HG02981 (cell line): ENCODE measurements at regions not wholly inside any gene's neighbourhood (a gene's known extent, or its start where the extent isn't known, plus 50 kb on each side); places are given as distances from the start of the nearest gene placed in this dataset.
"Not testable (repeated sequence)": the region's sequence is repeated elsewhere in the genome, so short reads cannot be mapped to it uniquely, and the experiment has no call there.

Experiments used
- ATAC-seq: cut with Tn5 transposase; IDR thresholded peaks from one replicate; pipeline ENCODE4 v1.9.1; 2021; ENCODE audit warnings: mild to moderate bottlenecking, moderate library complexity; ENCODE audit not compliant: unreplicated experiment

GRCh38 chr4:38462367-38463055 is 201.5 kb upstream of the KLF3 start:
- no peak for ATAC-seq

- ATAC-seq = no peak
Observed at GRCh38 chr4:38463268-38463958, 200.6 kb upstream of the KLF3 start.

GRCh38 chr4:38464328-38464727 is 199.7 kb upstream of the KLF3 start:
- no peak for ATAC-seq

- no peak for ATAC-seq
Observed at GRCh38 chr4:38466401-38466800, 197.6 kb upstream of the KLF3 start.

GRCh38 chr4:38467296-38467695 is 196.7 kb upstream of the KLF3 start:
- no peak for ATAC-seq

- ATAC-seq = no peak
Observed at GRCh38 chr4:38468339-38468866, 195.6 kb upstream of the KLF3 start.

- no peak for ATAC-seq
Observed at GRCh38 chr4:38469410-38469809, 194.6 kb upstream of the KLF3 start.

- ATAC-seq = no peak
Observed at GRCh38 chr4:38470735-38471262, 193.2 kb upstream of the KLF3 start.

- no peak for ATAC-seq
Observed at GRCh38 chr4:38482696-38483095, 181.3 kb upstream of the KLF3 start.

- ATAC-seq = not testable (repeated sequence)
Observed at GRCh38 chr4:38483628-38484027, 180.4 kb upstream of the KLF3 start.

- no peak for ATAC-seq
Observed at GRCh38 chr4:38489011-38489861, 174.8 kb upstream of the KLF3 start.

GRCh38 chr4:38489924-38490639 is 173.9 kb upstream of the KLF3 start:
- ATAC-seq = no peak

GRCh38 chr4:38490753-38491446 is 173.1 kb upstream of the KLF3 start:
- no peak for ATAC-seq

- ATAC-seq = no peak
Observed at GRCh38 chr4:38491854-38492478, 172.0 kb upstream of the KLF3 start.

- no peak for ATAC-seq
Observed at GRCh38 chr4:38493066-38493465, 170.9 kb upstream of the KLF3 start.

GRCh38 chr4:38495446-38495845 is 168.6 kb upstream of the KLF3 start:
- ATAC-seq = no peak

GRCh38 chr4:38497121-38497520 is 166.9 kb upstream of the KLF3 start:
- ATAC-seq = no peak

GRCh38 chr4:38499101-38499500 is 164.9 kb upstream of the KLF3 start:
- no peak for ATAC-seq

GRCh38 chr4:38500433-38500832 is 163.6 kb upstream of the KLF3 start:
- ATAC-seq = no peak

GRCh38 chr4:38501698-38502097 is 162.3 kb upstream of the KLF3 start:
- no peak for ATAC-seq
